ENCODE measurements at regions not wholly inside any gene's neighbourhood (a gene's known extent, or its start where the extent isn't known, plus 50 kb on each side); places are given as distances from the start of the nearest gene placed in this dataset.
A peak's percentile ranks its signal among the peaks of the same experiment; 100 is the strongest.

GRCh38 chr1:163797816-163798215 lies 476.1 kb downstream of the NUF2 start:
- TF ChIP-seq GATA2 (IDR thresholded peaks at IDR 0.05; ENCODE audit: low read depth, low read length) (no peak), GATA3 (IDR thresholded peaks at IDR 0.05; ENCODE audit: low read depth, low read length) (no peak)

GRCh38 chr1:163799190-163799805 lies 477.5 kb downstream of the NUF2 start:
- no peak for TF ChIP-seq GATA3 (IDR thresholded peaks at IDR 0.05; ENCODE audit: low read depth, low read length)
- TF ChIP-seq GATA2 (IDR thresholded peaks at IDR 0.05; ENCODE audit: low read depth, low read length) = no peak

- TF ChIP-seq GATA2 (IDR thresholded peaks at IDR 0.05; ENCODE audit: low read depth, low read length) = peak; percentile 59
- no peak for TF ChIP-seq GATA3 (IDR thresholded peaks at IDR 0.05; ENCODE audit: low read depth, low read length)
Measured at GRCh38 chr1:163807331-163808049, 485.7 kb downstream of the NUF2 start.

GRCh38 chr1:163813251-163813650 lies 491.5 kb downstream of the NUF2 start:
- TF ChIP-seq GATA2 (IDR thresholded peaks at IDR 0.05; ENCODE audit: low read depth, low read length) (no peak), GATA3 (IDR thresholded peaks at IDR 0.05; ENCODE audit: low read depth, low read length) (no peak)

GRCh38 chr1:163820226-163820625 lies 498.5 kb downstream of the NUF2 start:
- TF ChIP-seq GATA2 (IDR thresholded peaks at IDR 0.05; ENCODE audit: low read depth, low read length) = no peak
- TF ChIP-seq GATA3 (IDR thresholded peaks at IDR 0.05; ENCODE audit: low read depth, low read length) = no peak

GRCh38 chr1:163820766-163821165 lies 499.0 kb downstream of the NUF2 start:
- TF ChIP-seq GATA3 (IDR thresholded peaks at IDR 0.05; ENCODE audit: low read depth, low read length) (no peak), GATA2 (IDR thresholded peaks at IDR 0.05; ENCODE audit: low read depth, low read length) (no peak)

GRCh38 chr1:163821679-163822078 lies 499.9 kb downstream of the NUF2 start:
- TF ChIP-seq GATA3 (IDR thresholded peaks at IDR 0.05; ENCODE audit: low read depth, low read length) = no peak

GRCh38 chr1:163823017-163823416 lies 501.3 kb downstream of the NUF2 start:
- TF ChIP-seq GATA3 (IDR thresholded peaks at IDR 0.05; ENCODE audit: low read depth, low read length) (no peak), GATA2 (IDR thresholded peaks at IDR 0.05; ENCODE audit: low read depth, low read length) (no peak)

GRCh38 chr1:163824006-163824405 lies 502.3 kb downstream of the NUF2 start:
- TF ChIP-seq GATA2 (IDR thresholded peaks at IDR 0.05; ENCODE audit: low read depth, low read length) (no peak), GATA3 (IDR thresholded peaks at IDR 0.05; ENCODE audit: low read depth, low read length) (no peak)

GRCh38 chr1:163824490-163824889 lies 502.7 kb downstream of the NUF2 start:
- TF ChIP-seq GATA3 (IDR thresholded peaks at IDR 0.05; ENCODE audit: low read depth, low read length) = no peak
- no peak for TF ChIP-seq GATA2 (IDR thresholded peaks at IDR 0.05; ENCODE audit: low read depth, low read length)

- TF ChIP-seq GATA2 (IDR thresholded peaks at IDR 0.05; ENCODE audit: low read depth, low read length) (no peak), GATA3 (IDR thresholded peaks at IDR 0.05; ENCODE audit: low read depth, low read length) (no peak)
Measured at GRCh38 chr1:163826500-163826899, 504.7 kb downstream of the NUF2 start.

GRCh38 chr1:163834778-163835177 lies 513.0 kb downstream of the NUF2 start:
- TF ChIP-seq GATA3 (IDR thresholded peaks at IDR 0.05; ENCODE audit: low read depth, low read length) (no peak), GATA2 (IDR thresholded peaks at IDR 0.05; ENCODE audit: low read depth, low read length) (no peak)

- TF ChIP-seq GATA3 (IDR thresholded peaks at IDR 0.05; ENCODE audit: low read depth, low read length) (no peak), GATA2 (IDR thresholded peaks at IDR 0.05; ENCODE audit: low read depth, low read length) (no peak)
Measured at GRCh38 chr1:163836481-163836880, 514.7 kb downstream of the NUF2 start.

GRCh38 chr1:163837206-163837605 lies 515.5 kb downstream of the NUF2 start:
- TF ChIP-seq GATA2 (IDR thresholded peaks at IDR 0.05; ENCODE audit: low read depth, low read length) (no peak), GATA3 (IDR thresholded peaks at IDR 0.05; ENCODE audit: low read depth, low read length) (no peak)

GRCh38 chr1:163842571-163842970 lies 520.8 kb downstream of the NUF2 start:
- no peak for TF ChIP-seq GATA2 (IDR thresholded peaks at IDR 0.05; ENCODE audit: low read depth, low read length)
- TF ChIP-seq GATA3 (IDR thresholded peaks at IDR 0.05; ENCODE audit: low read depth, low read length) = no peak
